Naive thymus-derived CD4-positive, alpha-beta T cell (primary cell): ENCODE measurements at regions not wholly inside any gene's neighbourhood (a gene's known extent, or its start where the extent isn't known, plus 50 kb on each side); places are given as distances from the start of the nearest gene placed in this dataset.

Experiments used
- ATAC-seq: fragments of 150-1000 bp; cut with Tn5 transposase; 2 replicates; pipeline ENCODE4 v1.10.0; 2021; ENCODE audit warnings: mild to moderate bottlenecking, moderate library complexity
- CTCF ChIA-PET: fragments of 350-600 bp; sonication (Branson Sonifier 250); formaldehyde crosslinking; loops from one replicate; lab custom pipeline; 2021; ENCODE audit warnings: antibody characterized with exemption; lab: Charles Lee
- POLR2A ChIA-PET: fragments of 350-600 bp; sonication (Branson Sonifier 250); formaldehyde crosslinking; loops from one replicate; lab custom pipeline; 2021; ENCODE audit warnings: antibody characterized with exemption, inconsistent platforms; lab: Charles Lee
- DNase-seq, 9 donors: peaks; one replicate each; pipeline versions ENCODE4 v3.0.0 to v3.0.0-alpha.2; 2020 to 2022; ENCODE audit warnings: mixed read lengths in 1 of 9
- H3K27ac ChIP-seq: one replicate; pipeline ENCODE4 v1.7.0; 2013; ENCODE audit warnings: mild to moderate bottlenecking, low read depth, low read length, moderate library complexity
- H3K27me3 ChIP-seq, 2 donors: one replicate each; pipeline ENCODE4 v1.7.0; 2013; ENCODE audit warnings: low read length in 2 of 2, mild to moderate bottlenecking in 2 of 2, moderate library complexity in 2 of 2; ENCODE audit not compliant: control insufficient read depth in 2 of 2, insufficient read depth in 2 of 2
- H3K36me3 ChIP-seq, 3 experiments: 1 replicate in 2 of 3; 2 replicates in 1 of 3; pipeline ENCODE4 v1.7.0; 2013; ENCODE audit warnings: low read length in 3 of 3, mild to moderate bottlenecking in 3 of 3, moderate library complexity in 1 of 3; ENCODE audit not compliant: insufficient read depth in 3 of 3, control insufficient read depth in 2 of 3
- H3K4me1 ChIP-seq, 2 donors: one replicate each; pipeline ENCODE4 v1.7.0; 2013; ENCODE audit warnings: low read length in 2 of 2, mild to moderate bottlenecking in 2 of 2, moderate library complexity in 1 of 2; ENCODE audit not compliant: control insufficient read depth in 2 of 2, insufficient read depth in 2 of 2
- H3K4me3 ChIP-seq: 2 replicates; pipeline ENCODE4 v1.7.0; 2013; ENCODE audit warnings: mild to moderate bottlenecking, low read length
- H3K9me3 ChIP-seq, 3 experiments: 1 replicate in 2 of 3; 2 replicates in 1 of 3; pipeline ENCODE4 v1.7.0; 2013; ENCODE audit warnings: low read length in 3 of 3; ENCODE audit not compliant: control insufficient read depth in 2 of 3
- H3K27ac Mint-ChIP-seq, 9 donors: one replicate each; pipeline ENCODE4 v1.8.0; 2020 to 2022; ENCODE audit warnings: mixed read lengths in 9 of 9, mild to moderate bottlenecking in 8 of 9, moderate library complexity in 5 of 9, inconsistent platforms in 2 of 9
- H3K27me3 Mint-ChIP-seq, 5 donors: one replicate each; pipeline ENCODE4 v1.8.0; 2021 to 2022; ENCODE audit warnings: mixed read lengths in 5 of 5, mild to moderate bottlenecking in 1 of 5
- H3K36me3 Mint-ChIP-seq, 5 donors: one replicate each; pipeline ENCODE4 v1.8.0; 2020 to 2022; ENCODE audit warnings: mixed read lengths in 5 of 5, mild to moderate bottlenecking in 3 of 5, inconsistent platforms in 1 of 5
- H3K4me1 Mint-ChIP-seq, 7 donors: one replicate each; pipeline ENCODE4 v1.8.0; 2020 to 2022; ENCODE audit warnings: mixed read lengths in 7 of 7, mild to moderate bottlenecking in 3 of 7, inconsistent platforms in 1 of 7
- H3K4me3 Mint-ChIP-seq, 10 donors: one replicate each; pipeline ENCODE4 v1.8.0; 2020 to 2022; ENCODE audit warnings: mild to moderate bottlenecking in 10 of 10, mixed read lengths in 10 of 10, moderate library complexity in 6 of 10, inconsistent platforms in 2 of 10
- H3K9me3 Mint-ChIP-seq, 11 donors: one replicate each; pipeline ENCODE4 v1.8.0; 2020 to 2022; ENCODE audit warnings: mixed read lengths in 11 of 11, mild to moderate bottlenecking in 4 of 11, inconsistent platforms in 1 of 11, moderate library complexity in 1 of 11
- intact Hi-C, 2 donors: fragments of 100-400 bp; cut with micrococcal nuclease; formaldehyde crosslinking; loops; one replicate each; pipeline ENCODE4 v1.15.1; 2023

- Mint-ChIP-seq H3K4me1 (peaks cover 5 to 33% (median 8%) of the 10 kb centered on the region in 7 donors), H3K9me3 (peaks cover 0 to 9% (median 0%) of the 10 kb centered on the region in 11 donors), H3K27me3 (peaks cover 0 to 9% (median 0%) of the 10 kb centered on the region in 5 donors), H3K27ac (no peak overlapping the region), H3K4me3 (peak overlapping the region in 1 of 10 donors; percentile 21), H3K36me3 (peaks cover 0 to 8% (median 0%) of the 10 kb centered on the region in 5 donors)
- no peak overlapping the region for H3K27ac ChIP-seq
- no peak overlapping the region for H3K4me3 ChIP-seq
- no peaks in the 10 kb centered on the region for H3K36me3 ChIP-seq
- POLR2A ChIA-PET: interaction anchor here (0.7 kb wide), 1 partner anchor 61 kb away, joined by 4 read pairs; no protein-coding TSS in a partner anchor
- ATAC-seq (no peak), DNase-seq (no peak)
- CTCF ChIA-PET: no interaction called here
- intact Hi-C loops: no loop called here
- no peaks in the 10 kb centered on the region for H3K27me3 ChIP-seq
- no peaks in the 10 kb centered on the region for H3K9me3 ChIP-seq
- H3K4me1 ChIP-seq: peaks cover 0 to 6% of the 10 kb centered on the region in 2 donors
Observed at GRCh38 chr3:72143966-72144717, 359.2 kb upstream of the PROK2 start.

- no peaks in the 10 kb centered on the region for H3K36me3 ChIP-seq
- DNase-seq (no peak), ATAC-seq (no peak)
- peaks cover 0 to 9% (median 0%) of the 10 kb centered on the region in 5 donors for H3K27me3 Mint-ChIP-seq
- intact Hi-C loops: no loop called here
- peaks cover 0 to 6% of the 10 kb centered on the region in 2 donors for H3K4me1 ChIP-seq
- peaks cover 0 to 5% (median 0%) of the 10 kb centered on the region in 5 donors for H3K36me3 Mint-ChIP-seq
- CTCF ChIA-PET: no interaction called here
- no peak overlapping the region for H3K27ac Mint-ChIP-seq
- H3K4me3 Mint-ChIP-seq: no peak overlapping the region
- POLR2A ChIA-PET: no interaction called here
- no peaks in the 10 kb centered on the region for H3K9me3 ChIP-seq
- no peaks in the 10 kb centered on the region for H3K27me3 ChIP-seq
- H3K4me3 ChIP-seq: no peak overlapping the region
- H3K9me3 Mint-ChIP-seq: peaks cover 0 to 5% (median 0%) of the 10 kb centered on the region in 11 donors
- peaks cover 5 to 41% (median 8%) of the 10 kb centered on the region in 7 donors for H3K4me1 Mint-ChIP-seq
- no peak overlapping the region for H3K27ac ChIP-seq
Observed at GRCh38 chr3:72143322-72143721, 358.4 kb upstream of the PROK2 start.

- peaks cover 0 to 6% of the 10 kb centered on the region in 2 donors for H3K4me1 ChIP-seq
- POLR2A ChIA-PET: interaction anchor here (0.6 to 0.7 kb wide), 2 partner anchors 438 to 1286 kb away, joined by 3 to 4 read pairs; no protein-coding TSS in a partner anchor
- no peak for DNase-seq
- H3K9me3 ChIP-seq: no peaks in the 10 kb centered on the region
- H3K9me3 Mint-ChIP-seq: no peaks in the 10 kb centered on the region
- H3K36me3 ChIP-seq: no peaks in the 10 kb centered on the region
- no peak overlapping the region for H3K4me3 ChIP-seq
- CTCF ChIA-PET: interaction anchor here (0.5 kb wide), 1 partner anchor 425 kb away, joined by 3 read pairs; no protein-coding TSS in a partner anchor
- H3K27me3 ChIP-seq: no peaks in the 10 kb centered on the region
- intact Hi-C loops: no loop called here
- no peak overlapping the region for H3K4me3 Mint-ChIP-seq
- peaks cover 0 to 9% (median 0%) of the 10 kb centered on the region in 5 donors for H3K27me3 Mint-ChIP-seq
- ATAC-seq: no peak
- H3K4me1 Mint-ChIP-seq: peaks cover 5 to 54% (median 11%) of the 10 kb centered on the region in 7 donors
- no peak overlapping the region for H3K27ac ChIP-seq
- H3K27ac Mint-ChIP-seq: no peak overlapping the region
- no peaks in the 10 kb centered on the region for H3K36me3 Mint-ChIP-seq
Observed at GRCh38 chr3:72142028-72142427, 357.1 kb upstream of the PROK2 start.

DNA sequence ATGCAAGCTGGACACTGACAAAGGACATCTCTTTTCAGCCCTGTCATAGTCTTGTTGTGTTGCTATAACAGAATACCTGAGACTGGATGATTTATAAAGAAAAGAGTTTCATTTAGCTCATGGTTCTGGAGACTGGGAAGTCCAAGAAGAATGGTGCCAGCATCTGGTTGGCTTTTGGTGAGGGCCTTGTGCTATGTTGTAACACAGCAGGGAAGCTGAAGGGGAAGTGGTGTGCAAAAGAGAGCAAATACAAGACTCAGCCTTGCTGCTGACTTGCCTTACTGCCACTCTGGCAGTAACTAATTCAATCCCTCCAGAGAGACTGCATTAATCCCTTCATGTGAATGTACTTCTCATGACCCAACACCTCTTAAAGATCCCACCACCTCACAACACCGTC, 356.3 kb upstream of the PROK2 start:
- CTCF ChIA-PET: no interaction called here

DNA sequence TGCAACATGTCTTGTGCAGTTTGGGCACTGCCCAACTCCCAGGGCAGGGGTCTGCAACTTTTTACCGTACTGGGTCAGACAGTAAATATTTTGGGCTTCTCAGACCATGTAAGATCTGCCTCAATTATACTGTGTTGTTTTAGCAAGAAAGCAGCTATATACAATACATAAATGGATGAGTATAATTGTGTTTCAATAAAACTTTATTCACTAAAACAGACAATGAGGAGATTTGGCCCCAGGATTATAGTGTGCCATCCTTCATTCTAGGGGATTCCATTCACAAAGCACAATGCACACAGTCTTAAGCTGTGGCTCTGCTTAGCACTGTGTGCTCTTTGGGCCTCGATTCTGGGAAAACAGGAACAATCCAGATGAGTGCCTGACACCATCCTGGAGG, 354.4 kb upstream of the PROK2 start:
- intact Hi-C loops: loop anchor here in 1 of 2 donors (2.0 kb wide), 1 partner anchor 39 kb away; no protein-coding TSS in a partner anchor
- ChIA-PET POLR2A (no interaction called here), CTCF (interaction anchor here (0.7 kb wide), 1 partner anchor 512 kb away, joined by 3 read pairs; no protein-coding TSS in a partner anchor)
- Histone ChIP-seq H3K27me3 (no peaks in the 10 kb centered on the region), H3K36me3 (no peaks in the 10 kb centered on the region), H3K4me3 (no peak overlapping the region), H3K27ac (no peak overlapping the region), H3K4me1 (peaks cover 0 to 13% of the 10 kb centered on the region in 2 donors), H3K9me3 (no peaks in the 10 kb centered on the region)
- no peak overlapping the region for H3K27ac Mint-ChIP-seq
- H3K4me1 Mint-ChIP-seq: peaks cover 8 to 60% (median 15%) of the 10 kb centered on the region in 7 donors
- H3K36me3 Mint-ChIP-seq: no peaks in the 10 kb centered on the region
- DNase-seq: no peak
- H3K27me3 Mint-ChIP-seq: no peaks in the 10 kb centered on the region
- no peak for ATAC-seq
- no peak overlapping the region for H3K4me3 Mint-ChIP-seq
- H3K9me3 Mint-ChIP-seq: no peaks in the 10 kb centered on the region

More for the DNA sequence above, 356.3 kb upstream of the PROK2 start:
- peaks cover 0 to 9% (median 0%) of the 10 kb centered on the region in 5 donors for H3K27me3 Mint-ChIP-seq
- H3K36me3 Mint-ChIP-seq: no peaks in the 10 kb centered on the region
- H3K4me1 ChIP-seq: peaks cover 0 to 6% of the 10 kb centered on the region in 2 donors
- POLR2A ChIA-PET: no interaction called here
- peaks cover 5 to 58% (median 11%) of the 10 kb centered on the region in 7 donors for H3K4me1 Mint-ChIP-seq
- H3K27me3 ChIP-seq: no peaks in the 10 kb centered on the region
- no peak overlapping the region for H3K27ac Mint-ChIP-seq
- no peak overlapping the region for H3K4me3 ChIP-seq
- no peaks in the 10 kb centered on the region for H3K9me3 Mint-ChIP-seq
- DNase-seq (no peak), ATAC-seq (no peak)
- no peaks in the 10 kb centered on the region for H3K36me3 ChIP-seq
- H3K4me3 Mint-ChIP-seq: no peak overlapping the region
- no peak overlapping the region for H3K27ac ChIP-seq
- intact Hi-C loops: no loop called here
- H3K9me3 ChIP-seq: no peaks in the 10 kb centered on the region

GRCh38 chr3:72137865-72138861, 353.2 kb upstream of the PROK2 start:
- Mint-ChIP-seq H3K9me3 (no peaks in the 10 kb centered on the region), H3K27ac (peak overlapping the region in 1 of 9 donors; percentile 29), H3K4me3 (no peak overlapping the region), H3K36me3 (peaks cover 0 to 5% (median 0%) of the 10 kb centered on the region in 5 donors), H3K4me1 (peaks cover 8 to 61% (median 17%) of the 10 kb centered on the region in 7 donors), H3K27me3 (peaks cover 0 to 3% (median 0%) of the 10 kb centered on the region in 5 donors)
- H3K4me3 ChIP-seq: no peak overlapping the region
- intact Hi-C loops: loop anchor here in 1 of 2 donors (2.0 kb wide), 1 partner anchor 37 kb away; no protein-coding TSS in a partner anchor
- ATAC-seq: no peak
- H3K27ac ChIP-seq: no peak overlapping the region
- ChIA-PET POLR2A (no interaction called here), CTCF (no interaction called here)
- H3K9me3 ChIP-seq: no peaks in the 10 kb centered on the region
- DNase-seq: peak in 1 of 9 donors; percentile 41
- no peaks in the 10 kb centered on the region for H3K36me3 ChIP-seq
- H3K4me1 ChIP-seq: peaks cover 0 to 13% of the 10 kb centered on the region in 2 donors
- H3K27me3 ChIP-seq: no peaks in the 10 kb centered on the region
